Calu3 (cell line): ENCODE measurements at regions not wholly inside any gene's neighbourhood (a gene's known extent, or its start where the extent isn't known, plus 50 kb on each side); places are given as distances from the start of the nearest gene placed in this dataset.

Source experiments
- BruUV-seq: library from RNA; stranded (reverse); fragments of 400-500 nt; replicated peaks from 2 replicates; lab custom pipeline; 2021; lab: Mats Ljungman, UMichigan
- CTCF ChIA-PET: fragments of 300-600 bp; sonication (Branson Sonifier 250); formaldehyde crosslinking; loops from one replicate; lab custom pipeline; 2022; ENCODE audit warnings: antibody characterized with exemption; lab: Charles Lee
- DNase-seq: peaks from one replicate; pipeline ENCODE4 v3.0.0; 2022
- H3K27ac Mint-ChIP-seq: one replicate; pipeline ENCODE4 v1.8.0; 2022; ENCODE audit warnings: mixed read lengths; ENCODE audit not compliant: unreplicated experiment
- H3K27me3 Mint-ChIP-seq: one replicate; pipeline ENCODE4 v1.8.0; 2022; ENCODE audit warnings: mixed read lengths; ENCODE audit not compliant: unreplicated experiment
- H3K36me3 Mint-ChIP-seq: one replicate; pipeline ENCODE4 v1.8.0; 2022; ENCODE audit warnings: mild to moderate bottlenecking, moderate library complexity, mixed read lengths; ENCODE audit not compliant: insufficient read depth, unreplicated experiment
- H3K4me1 Mint-ChIP-seq: one replicate; pipeline ENCODE4 v1.8.0; 2022; ENCODE audit warnings: mild to moderate bottlenecking, low read depth, mixed read lengths; ENCODE audit not compliant: unreplicated experiment
- H3K4me3 Mint-ChIP-seq: one replicate; pipeline ENCODE4 v1.8.0; 2022; ENCODE audit warnings: mild to moderate bottlenecking, low read depth, moderate library complexity, mixed read lengths; ENCODE audit not compliant: unreplicated experiment
- H3K9me3 Mint-ChIP-seq: one replicate; pipeline ENCODE4 v1.8.0; 2022; ENCODE audit warnings: low read depth, mixed read lengths; ENCODE audit not compliant: unreplicated experiment
- intact Hi-C: fragments of 100-400 bp; cut with micrococcal nuclease; formaldehyde crosslinking; loops from one replicate; pipeline ENCODE4 v1.10.0; 2022; ENCODE audit not compliant: unreplicated experiment
- TF ChIP-seq, protein P1 (sequence below): fragments of 200-600 bp; IDR thresholded peaks from one replicate; pipeline ENCODE4 v1.8.0; 2022; ENCODE audit warnings: antibody characterized with exemption; ENCODE audit not compliant: unreplicated experiment

DNA sequence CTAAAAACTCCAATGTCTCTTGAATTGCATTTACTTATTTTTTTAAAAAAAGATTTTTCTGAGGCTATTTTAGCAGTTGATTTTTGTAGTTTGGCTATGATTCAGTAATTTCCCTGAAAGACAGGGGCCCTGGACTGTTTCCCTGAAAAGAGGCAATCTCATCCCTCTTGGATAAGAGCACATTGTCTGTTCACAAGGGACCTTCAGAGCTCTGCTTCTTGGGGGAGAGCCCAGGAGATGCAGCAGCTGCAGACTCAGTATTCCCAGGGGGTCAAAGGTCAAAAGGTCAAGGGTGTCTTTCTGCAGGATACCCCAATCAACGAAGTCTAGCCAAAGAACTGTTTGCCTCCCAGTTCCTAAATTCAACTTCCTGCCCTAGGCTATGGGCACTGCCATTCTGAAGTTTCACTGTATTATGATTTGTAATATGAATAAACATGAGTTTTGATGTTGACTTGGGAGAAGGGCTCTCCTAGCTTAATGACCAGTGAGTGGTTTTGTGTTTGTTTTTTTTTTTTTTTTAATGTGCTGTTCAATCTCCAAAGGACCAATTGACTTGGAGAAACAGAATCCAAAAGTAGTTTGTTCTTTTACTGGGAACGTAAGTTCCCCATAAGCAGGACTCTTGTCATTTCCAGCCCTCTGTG, 157.0 kb upstream of the SERPINE2 start:
- BruUV-seq: no TSS peak
- H3K36me3 Mint-ChIP-seq: no peaks in the 10 kb centered on the region
- TF ChIP-seq, protein P1, sequence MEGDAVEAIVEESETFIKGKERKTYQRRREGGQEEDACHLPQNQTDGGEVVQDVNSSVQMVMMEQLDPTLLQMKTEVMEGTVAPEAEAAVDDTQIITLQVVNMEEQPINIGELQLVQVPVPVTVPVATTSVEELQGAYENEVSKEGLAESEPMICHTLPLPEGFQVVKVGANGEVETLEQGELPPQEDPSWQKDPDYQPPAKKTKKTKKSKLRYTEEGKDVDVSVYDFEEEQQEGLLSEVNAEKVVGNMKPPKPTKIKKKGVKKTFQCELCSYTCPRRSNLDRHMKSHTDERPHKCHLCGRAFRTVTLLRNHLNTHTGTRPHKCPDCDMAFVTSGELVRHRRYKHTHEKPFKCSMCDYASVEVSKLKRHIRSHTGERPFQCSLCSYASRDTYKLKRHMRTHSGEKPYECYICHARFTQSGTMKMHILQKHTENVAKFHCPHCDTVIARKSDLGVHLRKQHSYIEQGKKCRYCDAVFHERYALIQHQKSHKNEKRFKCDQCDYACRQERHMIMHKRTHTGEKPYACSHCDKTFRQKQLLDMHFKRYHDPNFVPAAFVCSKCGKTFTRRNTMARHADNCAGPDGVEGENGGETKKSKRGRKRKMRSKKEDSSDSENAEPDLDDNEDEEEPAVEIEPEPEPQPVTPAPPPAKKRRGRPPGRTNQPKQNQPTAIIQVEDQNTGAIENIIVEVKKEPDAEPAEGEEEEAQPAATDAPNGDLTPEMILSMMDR: no peak
- peaks cover 8% of the 10 kb centered on the region for H3K9me3 Mint-ChIP-seq
- CTCF ChIA-PET: no interaction called here
- no peak overlapping the region for H3K4me3 Mint-ChIP-seq
- peaks cover 10% of the 10 kb centered on the region for H3K27me3 Mint-ChIP-seq
- no peak for DNase-seq
- no peak overlapping the region for H3K27ac Mint-ChIP-seq
- intact Hi-C loops: no loop called here
- H3K4me1 Mint-ChIP-seq: peaks cover 10% of the 10 kb centered on the region

DNA sequence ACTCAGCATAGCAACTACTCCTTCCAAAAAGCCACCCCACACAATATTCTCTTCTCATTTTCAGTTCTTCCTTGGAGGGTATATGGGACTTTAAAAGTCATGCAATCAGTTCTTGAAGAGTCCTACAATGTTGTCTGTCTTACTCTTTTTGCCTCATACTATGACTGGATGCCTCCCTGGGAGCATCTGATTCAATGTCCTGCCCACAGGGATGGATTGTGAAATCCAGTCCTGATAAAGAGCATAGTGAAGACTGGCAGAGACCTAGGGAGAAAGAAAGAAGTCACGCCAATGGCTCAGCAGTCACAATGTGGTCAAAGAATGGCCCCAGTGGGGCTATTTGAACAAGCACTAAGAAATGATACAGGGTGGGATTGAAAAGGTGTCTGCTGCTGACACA, 155.1 kb upstream of the SERPINE2 start:
- H3K27me3 Mint-ChIP-seq: peaks cover 10% of the 10 kb centered on the region
- DNase-seq: no peak
- TF ChIP-seq, protein P1: no peak

DNA sequence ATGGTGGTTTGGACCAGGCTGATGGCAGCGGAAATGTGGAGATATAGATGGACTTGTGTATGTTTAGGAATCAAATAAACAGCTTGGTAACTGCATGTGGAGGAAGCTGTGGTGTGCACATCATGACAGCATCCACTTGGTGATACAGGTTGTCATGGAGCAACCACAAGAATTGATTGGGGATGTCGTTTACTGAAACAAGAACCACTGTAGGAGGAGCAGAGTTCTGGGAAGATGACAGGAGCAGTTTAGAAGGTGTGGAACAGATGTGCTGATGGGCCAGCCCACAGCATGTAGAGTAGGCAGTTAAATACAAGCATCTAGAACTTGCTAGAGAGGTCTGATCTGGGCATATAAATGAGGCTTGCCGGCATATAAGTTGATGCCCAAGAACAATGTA, 152.4 kb upstream of the SERPINE2 start:
- CTCF ChIA-PET: no interaction called here
- no peak for DNase-seq
- Mint-ChIP-seq H3K4me1 (no peaks in the 10 kb centered on the region), H3K36me3 (no peaks in the 10 kb centered on the region), H3K27me3 (peaks cover 10% of the 10 kb centered on the region), H3K9me3 (peaks cover 8% of the 10 kb centered on the region), H3K4me3 (no peak overlapping the region), H3K27ac (no peak overlapping the region)
- intact Hi-C loops: no loop called here
- TF ChIP-seq, protein P1: no peak
- BruUV-seq: no TSS peak

More for the DNA sequence above, 155.1 kb upstream of the SERPINE2 start:
- no peak overlapping the region for H3K27ac Mint-ChIP-seq
- H3K4me1 Mint-ChIP-seq: peaks cover 6% of the 10 kb centered on the region
- CTCF ChIA-PET: no interaction called here
- H3K9me3 Mint-ChIP-seq: peaks cover 8% of the 10 kb centered on the region
- intact Hi-C loops: no loop called here
- BruUV-seq: no TSS peak
- H3K36me3 Mint-ChIP-seq: no peaks in the 10 kb centered on the region
- H3K4me3 Mint-ChIP-seq: no peak overlapping the region

DNA sequence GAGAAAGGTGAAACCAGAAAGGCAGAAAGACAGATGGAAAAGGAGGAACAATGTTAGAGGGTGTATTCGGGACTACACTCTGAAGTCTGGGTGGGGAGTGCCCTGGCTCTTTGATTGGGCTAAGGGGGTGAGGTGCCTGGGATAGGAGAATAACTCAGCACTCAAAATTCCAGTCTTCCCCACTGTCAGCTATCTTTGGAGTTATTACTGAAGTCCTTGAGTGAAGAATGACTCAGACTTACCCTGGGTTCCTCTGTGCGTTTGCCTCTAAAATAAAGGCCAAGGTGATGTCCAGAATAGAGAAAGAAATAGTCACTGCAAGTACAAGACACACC, 151.8 kb upstream of the SERPINE2 start:
- no peak overlapping the region for H3K27ac Mint-ChIP-seq
- H3K36me3 Mint-ChIP-seq: no peaks in the 10 kb centered on the region
- CTCF ChIA-PET: no interaction called here
- intact Hi-C loops: no loop called here
- BruUV-seq: no TSS peak
- H3K4me3 Mint-ChIP-seq: no peak overlapping the region
- no peaks in the 10 kb centered on the region for H3K4me1 Mint-ChIP-seq
- TF ChIP-seq, protein P1: no peak
- H3K9me3 Mint-ChIP-seq: peaks cover 8% of the 10 kb centered on the region
- no peak for DNase-seq
- H3K27me3 Mint-ChIP-seq: peaks cover 10% of the 10 kb centered on the region
